Hepatocyte (in vitro differentiated cells): ENCODE measurements at regions not wholly inside any gene's neighbourhood (a gene's known extent, or its start where the extent isn't known, plus 50 kb on each side); places are given as distances from the start of the nearest gene placed in this dataset.

Source experiments
- CTCF ChIP-seq: fragments of 200-600 bp; sonication (generic); IDR thresholded peaks from 2 replicates; pipeline ENCODE4 v1.5.1; 2016; ENCODE audit warnings: antibody characterized with exemption, mild to moderate bottlenecking; ENCODE audit not compliant: poor library complexity
- EZH2 ChIP-seq: fragments of 200-600 bp; sonication (generic); IDR thresholded peaks from 2 replicates; pipeline ENCODE4 v1.6.1; 2016; ENCODE audit warnings: antibody characterized with exemption, mild to moderate bottlenecking, borderline replicate concordance
- EZH2phosphoT487 ChIP-seq: fragments of 200-600 bp; sonication (generic); IDR thresholded peaks from one replicate; pipeline ENCODE4 v1.6.1; 2018; ENCODE audit warnings: antibody characterized with exemption, mild to moderate bottlenecking, low read depth, moderate library complexity; ENCODE audit not compliant: unreplicated experiment, severe bottlenecking

DNA sequence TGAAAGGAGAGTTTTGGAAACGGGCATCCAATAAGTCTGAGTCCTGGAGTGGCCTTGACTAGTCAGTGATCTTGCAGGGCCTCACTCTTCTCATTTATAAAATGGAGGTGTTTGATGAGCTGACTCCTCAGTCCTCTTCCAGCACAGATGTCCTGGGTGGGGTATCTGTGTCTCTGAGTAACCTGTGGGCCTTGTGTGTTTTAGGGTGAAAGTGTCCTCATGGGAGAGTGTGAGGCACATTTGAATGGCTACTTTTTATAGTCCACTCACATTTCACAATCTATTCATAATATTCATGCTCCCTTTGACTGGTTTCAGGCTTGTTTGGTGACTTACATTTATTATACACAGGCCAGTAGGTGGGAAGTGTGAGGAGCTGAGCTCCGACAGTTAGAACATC is 106.4 kb upstream of the CELF4 start:
- TF ChIP-seq CTCF = no peak
- TF ChIP-seq EZH2 = no peak
- no peak for TF ChIP-seq EZH2phosphoT487
